ENCODE measurements at regions not wholly inside any gene's neighbourhood (a gene's known extent, or its start where the extent isn't known, plus 50 kb on each side); places are given as distances from the start of the nearest gene placed in this dataset.

- no peak for TF ChIP-seq CTCF (conservative IDR thresholded peaks at IDR 0.05)
- TF ChIP-seq ZFX (IDR thresholded peaks at IDR 0.05), result no peak
These were observed 518.3 kb upstream of the ITGA1 start for GRCh38 chr5:52269401-52269800.

Measured in C4-2B (cell line).